H1 (cell line): ENCODE measurements at regions not wholly inside any gene's neighbourhood (a gene's known extent, or its start where the extent isn't known, plus 50 kb on each side); places are given as distances from the start of the nearest gene placed in this dataset.

Experiments used
- ATF3 ChIP-seq: IDR thresholded peaks from 2 replicates; pipeline ENCODE4 v1.6.1; 2011; ENCODE audit warnings: low read depth, mild to moderate bottlenecking, low read length; ENCODE audit not compliant: insufficient read depth
- E2F6 ChIP-seq: IDR thresholded peaks from 2 replicates; pipeline ENCODE4 v1.6.1; 2012; ENCODE audit warnings: inconsistent platforms
- EZH2 ChIP-seq: fragments of 200-600 bp; sonication (generic); IDR thresholded peaks from 2 replicates; pipeline ENCODE4 v1.7.1; 2012; ENCODE audit warnings: low read depth, mild to moderate bottlenecking, moderate library complexity, low read length, inconsistent platforms; ENCODE audit not compliant: severe bottlenecking
- NRF1 ChIP-seq: IDR thresholded peaks from 2 replicates; pipeline ENCODE4 v1.6.1; 2011; ENCODE audit warnings: mild to moderate bottlenecking, low read depth, low read length, improper control_type of control experiment
- RFX5 ChIP-seq: IDR thresholded peaks from 2 replicates; pipeline ENCODE4 v1.6.1; 2011; ENCODE audit warnings: low read depth, low read length, improper control_type of control experiment, borderline replicate concordance

GRCh38 chr12:109651596-109651995 is 62.0 kb upstream of the FAM222A start (continued):
- no peak for TF ChIP-seq E2F6
- TF ChIP-seq NRF1 = no peak
- TF ChIP-seq EZH2 = no peak
- no peak for TF ChIP-seq ATF3
- no peak for TF ChIP-seq RFX5
